Common myeloid progenitor, CD34-positive (primary cell): ENCODE measurements at regions not wholly inside any gene's neighbourhood (a gene's known extent, or its start where the extent isn't known, plus 50 kb on each side); places are given as distances from the start of the nearest gene placed in this dataset.
"Not testable (repeated sequence)": the region's sequence is repeated elsewhere in the genome, so short reads cannot be mapped to it uniquely, and the experiment has no call there.

Source experiments
- CTCF ChIA-PET: fragments of 350-600 bp; sonication (Branson Sonifier 250); formaldehyde crosslinking; loops from one replicate; lab custom pipeline; 2021; ENCODE audit warnings: antibody characterized with exemption; lab: Charles Lee
- POLR2A ChIA-PET: fragments of 350-600 bp; sonication (Branson Sonifier 250); formaldehyde crosslinking; loops from one replicate; lab custom pipeline; 2021; ENCODE audit warnings: antibody characterized with exemption; lab: Charles Lee
- DNase-seq, 3 donors: peaks; one replicate each; pipeline versions ENCODE4 v3.0.0 to v3.0.0-alpha.2; 2013
- H3K27ac ChIP-seq, 2 experiments: 1 replicate in 1 of 2; 2 replicates in 1 of 2; pipeline ENCODE4 v1.7.0; 2013; ENCODE audit warnings: inconsistent platforms in 2 of 2, low read length in 2 of 2, mild to moderate bottlenecking in 2 of 2, low read depth in 1 of 2, moderate library complexity in 1 of 2; ENCODE audit not compliant: severe bottlenecking in 2 of 2, insufficient read depth in 1 of 2, poor library complexity in 1 of 2
- H3K27me3 ChIP-seq, 5 experiments: replicated peaks in 2 of 5; 1 replicate in 3 of 5; 2 replicates in 2 of 5; pipeline versions ENCODE4 v1.6.1 to v1.7.0; 2013; ENCODE audit warnings: low read length in 4 of 5, mild to moderate bottlenecking in 2 of 5, moderate library complexity in 2 of 5, inconsistent platforms in 1 of 5; ENCODE audit not compliant: insufficient read depth in 5 of 5, control insufficient read depth in 4 of 5
- H3K36me3 ChIP-seq, 4 experiments: 1 replicate in 2 of 4; 2 replicates in 2 of 4; pipeline versions ENCODE4 v1.6.1 to v1.7.0; 2013; ENCODE audit warnings: low read length in 3 of 4, control low read depth in 1 of 4, mild to moderate bottlenecking in 1 of 4; ENCODE audit not compliant: control insufficient read depth in 4 of 4, insufficient read depth in 4 of 4
- H3K4me1 ChIP-seq, 4 experiments: 1 replicate in 3 of 4; 2 replicates in 1 of 4; pipeline versions ENCODE4 v1.6.1 to v1.7.1; 2013; ENCODE audit warnings: low read length in 3 of 4, mild to moderate bottlenecking in 3 of 4, control low read depth in 1 of 4, inconsistent platforms in 1 of 4, moderate library complexity in 1 of 4; ENCODE audit not compliant: control insufficient read depth in 4 of 4, insufficient read depth in 4 of 4; ENCODE audit errors: control extremely low read depth in 1 of 4
- H3K4me3 ChIP-seq, 7 experiments: 1 replicate in 4 of 7; 2 replicates in 3 of 7; pipeline versions ENCODE4 v1.5.1 to v1.7.0; 2013; ENCODE audit warnings: mild to moderate bottlenecking in 7 of 7, low read length in 6 of 7, moderate library complexity in 6 of 7, inconsistent platforms in 2 of 7, low read depth in 2 of 7, control low read depth in 1 of 7; ENCODE audit not compliant: insufficient read depth in 4 of 7, control insufficient read depth in 1 of 7; ENCODE audit errors: extremely low read depth in 1 of 7
- H3K9me3 ChIP-seq, 5 experiments: 1 replicate in 4 of 5; 2 replicates in 1 of 5; pipeline versions ENCODE4 v1.6.1 to v1.7.1; 2013; ENCODE audit warnings: low read length in 4 of 5, mild to moderate bottlenecking in 2 of 5, inconsistent platforms in 1 of 5, low read depth in 1 of 5, moderate library complexity in 1 of 5; ENCODE audit not compliant: control insufficient read depth in 4 of 5, insufficient read depth in 2 of 5; ENCODE audit errors: control extremely low read depth in 1 of 5
- WGBS: methylation state at CpG from one replicate; pipeline ENCODE4 v1.1.5; 2013; ENCODE audit not compliant: insufficient coverage; 5-methylcytosine and 5-hydroxymethylcytosine counted together

DNA sequence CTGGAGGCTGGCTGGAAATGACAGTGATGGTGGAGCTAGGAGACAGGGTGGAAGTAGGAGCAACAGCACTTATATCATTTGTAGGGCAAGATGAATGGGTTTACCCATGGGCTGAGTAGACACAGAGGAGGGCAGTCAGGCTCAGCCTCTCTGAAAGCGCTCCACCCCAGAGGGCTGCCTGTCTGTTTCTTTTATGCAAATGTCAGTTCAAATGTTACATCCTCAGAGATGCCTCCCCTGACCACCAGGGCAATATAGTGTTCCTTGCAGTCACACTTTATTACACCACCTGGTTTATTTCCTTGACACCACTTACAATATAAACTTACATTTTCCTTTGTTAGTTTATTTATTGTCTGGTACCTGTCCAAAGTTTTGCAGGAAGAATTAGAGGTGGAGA is 159.5 kb upstream of the IL12B start:
- CTCF ChIA-PET: no interaction called here
- Histone ChIP-seq H3K36me3 (no peaks in the 10 kb centered on the region), H3K9me3 (peaks cover 0 to 2% (median 0%) of the 10 kb centered on the region in 5 experiments), H3K27ac (no peak overlapping the region), H3K27me3 (peaks cover 0 to 9% (median 1%) of the 10 kb centered on the region in 5 experiments), H3K4me3 (no peak overlapping the region), H3K4me1 (no peaks in the 10 kb centered on the region)
- DNase-seq: no peak
- POLR2A ChIA-PET: no interaction called here
- WGBS: 86% methylated on average over 1 of the region's 1 CpG

- ChIA-PET POLR2A (no interaction called here), CTCF (no interaction called here)
- no peak for DNase-seq
- Histone ChIP-seq H3K27me3 (peaks cover 0 to 8% (median 0%) of the 10 kb centered on the region in 5 experiments), H3K4me3 (no peak overlapping the region), H3K36me3 (no peaks in the 10 kb centered on the region), H3K9me3 (peaks cover 0 to 2% (median 0%) of the 10 kb centered on the region in 5 experiments), H3K27ac (no peak overlapping the region), H3K4me1 (no peaks in the 10 kb centered on the region)
- no CpG with 5 or more reads among the region's 2 CpGs for whole genome bisulfite sequencing
Measured at GRCh38 chr5:159490507-159490906, 160.2 kb upstream of the IL12B start.

DNA sequence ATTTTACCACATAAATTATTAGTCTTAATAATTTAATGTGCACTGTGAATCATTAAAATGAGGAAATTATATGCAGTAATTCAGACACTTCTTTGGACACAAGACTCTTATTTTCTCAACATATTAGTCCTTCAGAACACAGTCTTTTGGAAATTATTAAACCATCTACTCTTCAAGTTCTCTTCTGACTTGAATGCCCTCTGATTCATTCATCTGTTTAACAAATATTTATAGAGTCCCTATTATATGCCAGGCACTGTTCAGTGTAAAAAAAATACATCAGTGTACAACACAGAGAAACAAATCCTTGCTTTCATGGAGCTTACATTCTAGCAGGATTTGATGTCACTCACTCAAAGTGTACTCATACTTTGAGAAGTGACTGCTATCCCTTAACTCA is 163.4 kb upstream of the IL12B start:
- ChIA-PET CTCF (no interaction called here), POLR2A (no interaction called here)
- no peaks in the 10 kb centered on the region for H3K36me3 ChIP-seq
- H3K4me1 ChIP-seq: no peaks in the 10 kb centered on the region
- no peak overlapping the region for H3K4me3 ChIP-seq
- no peak overlapping the region for H3K27ac ChIP-seq
- H3K9me3 ChIP-seq: peaks cover 0 to 2% (median 0%) of the 10 kb centered on the region in 5 experiments
- DNase-seq: no peak
- H3K27me3 ChIP-seq: peaks cover 0 to 8% (median 0%) of the 10 kb centered on the region in 5 experiments

DNA sequence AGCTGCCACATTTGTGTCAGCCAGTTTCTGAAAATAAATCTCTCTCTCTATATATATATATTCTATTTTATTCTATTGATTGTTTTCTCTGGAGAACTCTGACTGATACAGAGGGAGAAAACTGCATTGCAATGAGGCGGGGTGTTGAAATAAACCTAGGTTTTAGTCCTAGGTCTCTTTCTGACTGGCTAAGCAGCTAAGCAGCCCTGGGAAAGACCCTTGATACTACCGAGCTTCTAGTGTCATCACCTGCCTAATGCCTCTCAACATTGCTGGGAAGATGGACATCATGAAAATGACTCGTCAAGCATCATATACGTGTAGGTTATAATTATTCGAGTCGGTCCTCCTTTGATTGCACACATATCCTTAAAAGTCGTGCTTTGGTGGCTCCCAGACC is 166.5 kb upstream of the IL12B start:
- ChIA-PET POLR2A (no interaction called here), CTCF (interaction anchor here (1.0 to 1.2 kb wide), 2 partner anchors 15 to 17 kb away, joined by 3 read pairs; no protein-coding TSS in a partner anchor)
- DNase-seq: no peak
- Histone ChIP-seq H3K4me3 (no peak overlapping the region), H3K9me3 (peaks cover 0 to 2% (median 0%) of the 10 kb centered on the region in 5 experiments), H3K27ac (no peak overlapping the region), H3K27me3 (peaks cover 0 to 8% (median 0%) of the 10 kb centered on the region in 5 experiments), H3K4me1 (no peaks in the 10 kb centered on the region), H3K36me3 (no peaks in the 10 kb centered on the region)
- WGBS: 94% methylated on average over 6 of the region's 7 CpGs

GRCh38 chr5:159497221-159497620 is 166.9 kb upstream of the IL12B start:
- Histone ChIP-seq H3K9me3 (no peaks in the 10 kb centered on the region), H3K27me3 (peaks cover 0 to 8% (median 0%) of the 10 kb centered on the region in 5 experiments), H3K27ac (no peak overlapping the region), H3K4me1 (no peaks in the 10 kb centered on the region), H3K4me3 (no peak overlapping the region), H3K36me3 (no peaks in the 10 kb centered on the region)
- no peak for DNase-seq
- 75% methylated on average over 2 of the region's 2 CpGs for WGBS
- POLR2A ChIA-PET: no interaction called here
- CTCF ChIA-PET: interaction anchor here (1.0 kb wide), 1 partner anchor 17 kb away, joined by 3 read pairs; no protein-coding TSS in a partner anchor

GRCh38 chr5:159498630-159499029 is 168.3 kb upstream of the IL12B start:
- Histone ChIP-seq H3K36me3 (no peaks in the 10 kb centered on the region), H3K27me3 (peaks cover 0 to 6% (median 0%) of the 10 kb centered on the region in 5 experiments), H3K27ac (no peak overlapping the region), H3K9me3 (no peaks in the 10 kb centered on the region), H3K4me1 (no peaks in the 10 kb centered on the region), H3K4me3 (no peak overlapping the region)
- DNase-seq: no peak
- ChIA-PET POLR2A (no interaction called here), CTCF (no interaction called here)

GRCh38 chr5:159502116-159502515 is 171.8 kb upstream of the IL12B start:
- not testable (repeated sequence) for H3K9me3 ChIP-seq

More at GRCh38 chr5:159502116-159502515, 171.8 kb upstream of the IL12B start:
- DNase-seq, H3K27me3 ChIP-seq, H3K27ac ChIP-seq, H3K4me3 ChIP-seq, H3K4me1 ChIP-seq, H3K36me3 ChIP-seq, POLR2A ChIA-PET, CTCF ChIA-PET: not testable (repeated sequence)
- WGBS: no CpG with 5 or more reads among the region's 4 CpGs
